ENCODE measurements at regions not wholly inside any gene's neighbourhood (a gene's known extent, or its start where the extent isn't known, plus 50 kb on each side); places are given as distances from the start of the nearest gene placed in this dataset.

- DNase-seq (ENCODE audit: low spot score) = no peak
These were observed 1480.8 kb downstream of the BRD1 start for GRCh38 chr22:48346911-48347310.

- no peak for DNase-seq (ENCODE audit: low spot score)
These were observed 1481.4 kb downstream of the BRD1 start for GRCh38 chr22:48346311-48346710.

- no peak for DNase-seq (ENCODE audit: low spot score)
These were observed 1482.0 kb downstream of the BRD1 start for GRCh38 chr22:48345631-48346030.

- no peak for DNase-seq (ENCODE audit: low spot score)
These were observed 1484.2 kb downstream of the BRD1 start for GRCh38 chr22:48343461-48343860.

GRCh38 chr22:48342732-48343131 is 1484.9 kb downstream of the BRD1 start:
- DNase-seq (ENCODE audit: low spot score) = no peak

- no peak for DNase-seq (ENCODE audit: low spot score)
These were observed 1485.7 kb downstream of the BRD1 start for GRCh38 chr22:48342016-48342415.

GRCh38 chr22:48340727-48341709 is 1486.7 kb downstream of the BRD1 start:
- no peak for DNase-seq (ENCODE audit: low spot score)

- DNase-seq (ENCODE audit: low spot score) = no peak
These were observed 1487.5 kb downstream of the BRD1 start for GRCh38 chr22:48340191-48340590.

- DNase-seq (ENCODE audit: low spot score) = no peak
These were observed 1488.6 kb downstream of the BRD1 start for GRCh38 chr22:48338793-48339705.

GRCh38 chr22:48337957-48338792 is 1489.5 kb downstream of the BRD1 start:
- no peak for DNase-seq (ENCODE audit: low spot score)

GRCh38 chr22:48336339-48337060 is 1491.2 kb downstream of the BRD1 start:
- no peak for DNase-seq (ENCODE audit: low spot score)

GRCh38 chr22:48335442-48336139 is 1492.1 kb downstream of the BRD1 start:
- DNase-seq (ENCODE audit: low spot score) = no peak

GRCh38 chr22:48334971-48335370 is 1492.7 kb downstream of the BRD1 start:
- DNase-seq (ENCODE audit: low spot score) = no peak

GRCh38 chr22:48333816-48334735 is 1493.6 kb downstream of the BRD1 start:
- no peak for DNase-seq (ENCODE audit: low spot score)

GRCh38 chr22:48333323-48333763 is 1494.3 kb downstream of the BRD1 start:
- DNase-seq (ENCODE audit: low spot score) = no peak

GRCh38 chr22:48332438-48333322 is 1495.0 kb downstream of the BRD1 start:
- DNase-seq (ENCODE audit: low spot score) = no peak

- DNase-seq (ENCODE audit: low spot score) = no peak
These were observed 1495.9 kb downstream of the BRD1 start for GRCh38 chr22:48331691-48332220.

GRCh38 chr22:48331266-48331665 is 1496.4 kb downstream of the BRD1 start:
- no peak for DNase-seq (ENCODE audit: low spot score)
